K562 (cell line): ENCODE measurements at regions not wholly inside any gene's neighbourhood (a gene's known extent, or its start where the extent isn't known, plus 50 kb on each side); places are given as distances from the start of the nearest gene placed in this dataset.

Experiments used
- ATAC-seq: fragments of 200-7000 bp; cut with Tn5 transposase; 3 replicates; pipeline ENCODE4 v1.9.1; 2020; ENCODE audit warnings: moderate library complexity
- BruUV-seq: library from RNA; stranded (reverse); fragments of 400-500 nt; replicated peaks from 2 replicates; lab custom pipeline; 2021; lab: Mats Ljungman, UMichigan
- CTCF ChIA-PET: fragments of 300-600 bp; formaldehyde crosslinking; extraction: SDS; loops from one replicate; lab custom pipeline; 2021; ENCODE audit warnings: low intra/inter-chr PET ratio; lab: Yijun Ruan, JAX
- POLR2A ChIA-PET: fragments of 300-600, 350-650 bp; sonication (Branson Sonifier 250); formaldehyde crosslinking; extraction: SDS; loops from one replicate; lab custom pipeline; 2021; ENCODE audit warnings: antibody characterized with exemption, inconsistent platforms; lab: Yijun Ruan, JAX
- DNase-seq, 4 experiments: peaks; one replicate each; pipeline versions ENCODE4 v3.0.0 to v3.0.0-alpha.2; 2011 to 2018; ENCODE audit warnings: low spot score in 3 of 4, mixed read lengths in 3 of 4; ENCODE audit errors: extremely low read depth in 1 of 4
- FAIRE-seq: peaks from 2 replicates; lab custom pipeline; 2011; peaks lifted over from hg19 to GRCh38; lab: Jason Lieb, UNC
- H2AFZ ChIP-seq: 2 replicates; pipeline ENCODE4 v1.6.0; 2011; ENCODE audit warnings: low read depth, low read length, control low read depth, inconsistent platforms
- H3K27ac ChIP-seq: fragments of 200-600 bp; 3 replicates; pipeline ENCODE4 v1.8.0; 2011; ENCODE audit warnings: low read depth, mild to moderate bottlenecking, control low read depth, inconsistent platforms, low read length, moderate library complexity, mixed read lengths; ENCODE audit errors: extremely low read depth
- H3K27me3 ChIP-seq, 2 experiments: fragments of 300-600 bp in 1 of 2; 2 replicates in 1 of 2; 3 replicates in 1 of 2; pipeline versions ENCODE4 v1.6.0 to v1.8.0; 2011; ENCODE audit warnings: inconsistent platforms in 2 of 2, low read length in 2 of 2, mild to moderate bottlenecking in 1 of 2, mixed read lengths in 1 of 2, moderate library complexity in 1 of 2; ENCODE audit not compliant: control insufficient read depth in 2 of 2, insufficient read depth in 2 of 2
- H3K36me3 ChIP-seq: fragments of 300-600 bp; 3 replicates; pipeline ENCODE4 v1.8.0; 2011; ENCODE audit warnings: mild to moderate bottlenecking, low read length, inconsistent platforms; ENCODE audit not compliant: control insufficient read depth, insufficient read depth
- H3K4me1 ChIP-seq, 2 experiments: fragments of 200-600 bp in 1 of 2; replicated peaks in 1 of 2; 2 replicates in 1 of 2; 3 replicates in 1 of 2; pipeline versions ENCODE4 v1.5.1 to v1.8.0; 2011; ENCODE audit warnings: inconsistent platforms in 2 of 2, low read length in 2 of 2, mild to moderate bottlenecking in 1 of 2, mixed read lengths in 1 of 2, moderate library complexity in 1 of 2; ENCODE audit not compliant: control insufficient read depth in 2 of 2, insufficient read depth in 2 of 2
- H3K4me2 ChIP-seq: 2 replicates; pipeline ENCODE4 v1.6.1; 2011; ENCODE audit warnings: low read length, control low read depth, inconsistent platforms, mixed read lengths; ENCODE audit not compliant: insufficient read depth
- H3K4me3 ChIP-seq: fragments of 200-600 bp; sonication (generic), shearing (Covaris generic); 2 replicates; pipeline ENCODE4 v1.5.1; 2016; ENCODE audit warnings: control low read depth, inconsistent platforms
- H3K79me2 ChIP-seq: fragments of 200-600 bp; 3 replicates; pipeline ENCODE4 v1.8.0; 2011; ENCODE audit warnings: low read length, inconsistent platforms; ENCODE audit not compliant: control insufficient read depth, insufficient read depth
- H3K9ac ChIP-seq, 2 experiments: 2 replicates each; pipeline versions ENCODE4 v1.6.0 to v1.6.1; 2011; ENCODE audit warnings: low read depth in 2 of 2, low read length in 2 of 2, control low read depth in 1 of 2, inconsistent platforms in 1 of 2, mild to moderate bottlenecking in 1 of 2, mixed read lengths in 1 of 2; ENCODE audit not compliant: insufficient read depth in 1 of 2
- H3K9me1 ChIP-seq: one replicate; pipeline ENCODE4 v1.6.0; 2011; ENCODE audit warnings: inconsistent platforms, mild to moderate bottlenecking, low read length, moderate library complexity; ENCODE audit not compliant: control insufficient read depth, insufficient read depth
- H3K9me3 ChIP-seq: replicated peaks from 2 replicates; pipeline ENCODE4 v1.5.1; 2011; ENCODE audit warnings: low read depth, low read length, inconsistent platforms; ENCODE audit not compliant: control insufficient read depth, insufficient read depth
- H4K20me1 ChIP-seq: replicated peaks from 2 replicates; pipeline ENCODE4 v1.6.1; 2011; ENCODE audit warnings: low read length, inconsistent platforms, mixed read lengths; ENCODE audit not compliant: control insufficient read depth, insufficient read depth
- ARID3B ChIP-seq: fragments of 250-450 bp; sonication (Bioruptor Pico); IDR thresholded peaks from 2 replicates; pipeline ENCODE4 v1.4.0; 2020; ENCODE audit warnings: borderline replicate concordance
- CREBBP ChIP-seq: IDR thresholded peaks from one replicate; pipeline ENCODE4 v1.6.1; 2012; ENCODE audit warnings: low read depth, mild to moderate bottlenecking, control low read depth, inconsistent platforms, low read length
- DMBX1 ChIP-seq: fragments of 250-450 bp; sonication (Bioruptor Pico); IDR thresholded peaks from 2 replicates; pipeline ENCODE4 v1.8.0; 2022; ENCODE audit warnings: inconsistent platforms, mild to moderate bottlenecking, moderate library complexity, borderline replicate concordance
- E2F5 ChIP-seq: sonication (generic); formaldehyde crosslinking; IDR thresholded peaks from 2 replicates; pipeline ENCODE4 v1.8.0; 2022; ENCODE audit warnings: mild to moderate bottlenecking, missing genetic modification reagents
- E4F1 ChIP-seq: fragments of 250-450 bp; sonication (Bioruptor Pico); IDR thresholded peaks from 2 replicates; pipeline ENCODE4 v1.5.0; 2021; ENCODE audit warnings: mild to moderate bottlenecking, borderline replicate concordance
- HOXB6 ChIP-seq: fragments of 250-450 bp; sonication (Bioruptor Pico); IDR thresholded peaks from 2 replicates; pipeline ENCODE4 v1.5.1; 2022; ENCODE audit warnings: mild to moderate bottlenecking, borderline replicate concordance
- JUN ChIP-seq, 2 experiments: sonication (generic) in 1 of 2; formaldehyde crosslinking in 1 of 2; IDR thresholded peaks; 2 replicates each; pipeline versions ENCODE4 v1.6.1 to v1.8.0; 2012 to 2022; ENCODE audit warnings: borderline replicate concordance in 2 of 2, mild to moderate bottlenecking in 2 of 2, improper control_type of control experiment in 1 of 2, low read depth in 1 of 2, low read length in 1 of 2, missing genetic modification reagents in 1 of 2
- MED1 ChIP-seq: sonication (generic); formaldehyde crosslinking; IDR thresholded peaks from 2 replicates; pipeline ENCODE4 v1.8.1; 2023; ENCODE audit warnings: missing genetic modification reagents, borderline replicate concordance
- THAP7 ChIP-seq: fragments of 250-450 bp; sonication (Bioruptor Pico); IDR thresholded peaks from 2 replicates; pipeline ENCODE4 v1.5.0; 2021
- ZNF175 ChIP-seq: fragments of 200-800 bp; sonication (Bioruptor generic); IDR thresholded peaks from 2 replicates; pipeline ENCODE4 v1.6.1; 2016; ENCODE audit warnings: low read depth, mild to moderate bottlenecking, missing genetic modification characterization, missing compliant biosample characterization
- WGBS: fragments of 100-300 bp; shearing (Covaris generic); methylation state at CpG from one replicate; pipeline ENCODE4 v1.1.6; 2016; ENCODE audit warnings: low coverage, mixed read lengths; ENCODE audit not compliant: insufficient coverage; ENCODE audit errors: missing lambda C conversion rate; 5-methylcytosine and 5-hydroxymethylcytosine counted together
- in situ Hi-C: fragments of 300-500 bp; cut with MboI; formaldehyde crosslinking; loops from 4 replicates; pipeline ENCODE4 v1.15.0; 2018; ENCODE audit warnings: inconsistent platforms, mixed read lengths
- intact Hi-C: fragments of 100-400 bp; cut with micrococcal nuclease; formaldehyde crosslinking; loops from 2 replicates; pipeline ENCODE4 v1.14.2; 2022

- Histone ChIP-seq H2AFZ (no peak overlapping the region), H3K9me1 (no peaks in the 10 kb centered on the region), H3K27me3 (no peaks in the 10 kb centered on the region)
- TF ChIP-seq JUN (IDR thresholded peaks at IDR 0.05; ENCODE audit: borderline replicate concordance, low read depth, low read length) (no peak), JUN (CRISPR knock-in tag; IDR thresholded peaks at IDR 0.05; ENCODE audit: borderline replicate concordance) (no peak), E2F5 (CRISPR knock-in tag) (no peak), CREBBP (no peak), MED1 (CRISPR knock-in tag) (no peak), HOXB6 (CRISPR knock-in tag) (no peak)
- TF ChIP-seq, all 486 proteins: peak for 0
- no TSS peak for BruUV-seq
- Histone ChIP-seq H4K20me1 (no peaks in the 10 kb centered on the region), H3K4me3 (no peak overlapping the region), H3K9me3 (no peaks in the 10 kb centered on the region), H3K36me3 (no peaks in the 10 kb centered on the region), H3K9ac (no peak overlapping the region), H3K79me2 (no peaks in the 10 kb centered on the region), H3K4me2 (no peak overlapping the region), H3K4me1 (no peaks in the 10 kb centered on the region), H3K27ac (no peak overlapping the region)
- POLR2A ChIA-PET: no interaction called here
- WGBS: 0% methylated on average over 1 of the region's 1 CpG
- DNase-seq (no peak), ATAC-seq (no peak), FAIRE-seq (no peak)
- in situ Hi-C loops (no loop called here), intact Hi-C loops (no loop called here)
- CTCF ChIA-PET: no interaction called here
Observed at GRCh38 chr10:10014846-10015245, 1002.8 kb upstream of the CELF2 start.

- H3K4me1 ChIP-seq: no peaks in the 10 kb centered on the region
- H3K4me2 ChIP-seq: no peak overlapping the region
- ChIA-PET CTCF (no interaction called here), POLR2A (no interaction called here)
- no peaks in the 10 kb centered on the region for H3K9me3 ChIP-seq
- FAIRE-seq (no peak), DNase-seq (no peak), ATAC-seq (no peak)
- no peak overlapping the region for H2AFZ ChIP-seq
- H3K9me1 ChIP-seq: no peaks in the 10 kb centered on the region
- WGBS: 0% methylated on average over 5 of the region's 5 CpGs
- intact Hi-C loops: no loop called here
- H4K20me1 ChIP-seq: no peaks in the 10 kb centered on the region
- no peaks in the 10 kb centered on the region for H3K79me2 ChIP-seq
- no peaks in the 10 kb centered on the region for H3K36me3 ChIP-seq
- in situ Hi-C loops: no loop called here
- H3K27ac ChIP-seq: no peak overlapping the region
- H3K27me3 ChIP-seq: no peaks in the 10 kb centered on the region
- no peak overlapping the region for H3K4me3 ChIP-seq
- no TSS peak for BruUV-seq
- H3K9ac ChIP-seq: no peak overlapping the region
- TF ChIP-seq E4F1 (no peak), DMBX1 (no peak), ARID3B (CRISPR knock-in tag) (no peak), ZNF175 (CRISPR knock-in tag) (no peak), THAP7 (CRISPR knock-in tag) (no peak)
Observed at GRCh38 chr10:10017716-10018115, 1000.0 kb upstream of the CELF2 start.
